GM12875 (cell line): ENCODE measurements at regions not wholly inside any gene's neighbourhood (a gene's known extent, or its start where the extent isn't known, plus 50 kb on each side); places are given as distances from the start of the nearest gene placed in this dataset.

ENCODE experiments used
- H3K4me3 ChIP-seq: one replicate; pipeline ENCODE4 v1.5.1; 2011; ENCODE audit warnings: low read depth, low read length, control low read depth
- CTCF ChIP-seq: IDR thresholded peaks from 2 replicates; pipeline ENCODE4 v1.5.1; 2011; ENCODE audit warnings: low read depth, mild to moderate bottlenecking, control low read depth, inconsistent platforms, low read length, moderate library complexity, borderline replicate concordance; ENCODE audit not compliant: insufficient read depth

DNA sequence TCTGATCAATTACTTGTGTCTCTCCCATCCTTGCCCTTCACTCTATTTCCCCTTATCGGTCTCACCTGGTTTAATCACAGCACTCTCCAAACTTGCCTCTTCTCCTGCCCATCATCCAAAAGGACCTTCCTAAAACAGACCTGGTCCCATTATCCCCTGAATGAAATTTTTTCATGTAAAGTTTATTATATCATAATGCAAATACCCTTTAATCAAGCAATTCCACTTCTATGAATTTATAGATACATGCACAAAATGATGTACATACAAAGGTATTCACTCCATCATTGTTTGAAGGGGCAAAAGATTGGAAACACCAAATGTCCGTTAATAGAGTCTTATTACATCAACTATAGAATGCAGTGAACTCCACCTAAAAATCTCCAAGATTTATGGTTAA is 88.1 kb upstream of the PKDCC start:
- TF ChIP-seq CTCF, result no peak
- H3K4me3 ChIP-seq, result no peak overlapping the region

GRCh38 chr2:41962922-41963622 is 84.7 kb upstream of the PKDCC start:
- TF ChIP-seq CTCF, result no peak
- H3K4me3 ChIP-seq, result no peak overlapping the region

GRCh38 chr2:41963661-41964525 is 83.9 kb upstream of the PKDCC start:
- no peak for TF ChIP-seq CTCF

DNA sequence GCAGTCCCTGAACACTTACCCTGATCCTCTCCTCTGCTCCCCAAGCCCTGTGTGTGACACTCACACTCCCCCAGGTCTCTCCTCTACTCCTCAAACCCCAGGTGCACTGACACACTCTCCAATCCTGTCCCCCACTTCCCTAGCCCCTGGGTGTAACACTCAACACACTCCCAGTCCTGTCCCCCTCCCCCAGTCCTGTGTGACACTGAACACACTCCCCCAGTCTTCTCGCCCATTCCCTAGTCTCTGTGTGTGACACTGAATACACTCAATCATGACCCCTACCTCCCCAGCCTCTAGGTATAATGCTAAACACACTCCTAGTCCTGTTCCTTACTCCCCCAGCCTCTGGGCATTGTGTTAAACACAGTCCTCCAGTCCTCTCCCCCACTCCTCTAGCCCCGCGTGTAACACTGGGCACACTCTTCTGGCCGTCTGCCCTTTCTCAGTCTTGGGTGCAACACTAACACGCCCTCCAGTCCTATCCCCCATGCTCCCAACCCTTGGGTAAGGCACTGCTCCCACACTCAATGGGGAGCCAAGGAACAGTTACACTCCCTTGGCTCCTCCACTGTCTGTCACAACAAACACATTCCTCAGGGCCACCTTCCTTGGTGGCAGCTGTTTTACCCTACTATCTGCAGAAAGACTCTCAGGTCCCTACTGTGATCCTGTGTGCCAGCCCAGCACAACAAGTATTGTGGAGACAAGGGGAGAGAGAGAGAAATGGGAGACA is 82.5 kb upstream of the PKDCC start:
- TF ChIP-seq CTCF, result no peak
- no peak overlapping the region for H3K4me3 ChIP-seq

More at GRCh38 chr2:41963661-41964525, 83.9 kb upstream of the PKDCC start:
- no peak overlapping the region for H3K4me3 ChIP-seq

- no peak overlapping the region for H3K4me3 ChIP-seq
- TF ChIP-seq CTCF, result no peak
Measured at GRCh38 chr2:41965909-41966295, 81.9 kb upstream of the PKDCC start.

DNA sequence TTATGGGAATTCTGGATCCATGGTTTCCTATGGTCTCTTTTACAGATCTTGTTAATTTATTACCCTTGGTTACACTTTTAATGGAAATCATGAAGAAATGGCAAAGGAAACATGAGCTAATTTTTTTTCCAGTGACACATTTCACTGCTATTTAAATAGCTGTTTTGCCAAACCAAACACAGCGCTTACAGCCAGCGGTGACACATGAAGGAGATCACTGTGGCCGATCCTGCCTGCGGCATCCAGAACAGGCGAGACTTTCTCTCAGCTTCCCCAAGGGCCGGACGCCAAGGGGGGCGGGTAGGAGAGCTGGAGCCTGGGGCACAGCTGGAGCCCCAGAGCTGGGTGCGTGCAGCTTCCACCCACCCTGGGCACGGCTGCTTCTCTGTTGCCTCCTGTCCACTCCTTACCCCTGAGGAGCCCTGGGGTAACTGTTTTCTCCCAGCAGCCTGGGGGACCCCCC is 81.4 kb upstream of the PKDCC start:
- H3K4me3 ChIP-seq, result no peak overlapping the region

More for the DNA sequence above, 81.4 kb upstream of the PKDCC start:
- TF ChIP-seq CTCF, result no peak
